HCT116 (cell line): ENCODE measurements at regions not wholly inside any gene's neighbourhood (a gene's known extent, or its start where the extent isn't known, plus 50 kb on each side); places are given as distances from the start of the nearest gene placed in this dataset.

Experiments
- ATAC-seq: fragments of 200-7000 bp; cut with Tn5 transposase; 2 replicates; pipeline ENCODE4 v1.9.1; 2020; ENCODE audit warnings: mild to moderate bottlenecking, moderate library complexity
- BruUV-seq: library from RNA; stranded (reverse); fragments of 400-500 nt; replicated peaks from 2 replicates; lab custom pipeline; 2021; lab: Mats Ljungman, UMichigan
- CTCF ChIA-PET: fragments of 300-600 bp; sonication (Branson Sonifier 250); formaldehyde crosslinking; loops from one replicate; lab custom pipeline; 2021; ENCODE audit warnings: antibody characterized with exemption; lab: Charles Lee
- POLR2A ChIA-PET: fragments of 300-600, 350-600 bp; sonication (Branson Sonifier 250); formaldehyde crosslinking; loops from one replicate; lab custom pipeline; 2021; ENCODE audit warnings: antibody characterized with exemption; lab: Charles Lee
- RAD21 ChIA-PET, 2 experiments: fragments of 300-600 bp; sonication (Branson Sonifier 250); formaldehyde crosslinking; loops; one replicate each; lab custom pipeline; 2023; ENCODE audit warnings: low total read pairs in 2 of 2; ENCODE audit not compliant: uncharacterized antibody in 2 of 2, unreplicated experiment in 2 of 2, low non-redundant PET in 1 of 2; lab: Charles Lee
- DNase-seq: peaks from one replicate; pipeline ENCODE4 v3.0.0-alpha.2; 2010; ENCODE audit warnings: low read depth, low spot score
- H2AFZ ChIP-seq: fragments of 200-600 bp; shearing (Covaris generic), sonication (generic); 2 replicates; pipeline ENCODE4 v1.6.1; 2017; ENCODE audit warnings: low read depth, mixed run types, mixed read lengths, antibody characterized with exemption, low read length; ENCODE audit not compliant: poor library complexity, severe bottlenecking
- H3K27ac ChIP-seq: 2 replicates; pipeline ENCODE4 v1.5.1; 2012; ENCODE audit warnings: low read depth, low read length
- H3K27me3 ChIP-seq: fragments of 200-600 bp; sonication (generic); 2 replicates; pipeline ENCODE4 v1.6.1; 2016; ENCODE audit warnings: mixed run types, low read length, mixed read lengths; ENCODE audit not compliant: insufficient read depth
- H3K36me3 ChIP-seq, 2 experiments: fragments of 200-500 bp in 1 of 2; fragments of 200-600 bp in 1 of 2; sonication (Bioruptor generic) in 1 of 2; sonication (generic) in 1 of 2; 2 replicates each; pipeline versions ENCODE4 v1.5.1 to v1.6.1; 2014 to 2016; ENCODE audit warnings: low read length in 2 of 2, inconsistent platforms in 1 of 2, mixed read lengths in 1 of 2, mixed run types in 1 of 2; ENCODE audit not compliant: insufficient read depth in 2 of 2, control insufficient read depth in 1 of 2
- H3K4me1 ChIP-seq, 2 experiments: fragments of 200-600 bp in 1 of 2; sonication (generic) in 1 of 2; 2 replicates each; pipeline versions ENCODE4 v1.5.1 to v1.6.1; 2012 to 2017; ENCODE audit warnings: low read length in 2 of 2, inconsistent platforms in 1 of 2, mild to moderate bottlenecking in 1 of 2, mixed read lengths in 1 of 2, mixed run types in 1 of 2, moderate library complexity in 1 of 2; ENCODE audit not compliant: insufficient read depth in 2 of 2, control insufficient read depth in 1 of 2
- H3K4me2 ChIP-seq: fragments of 200-600 bp; sonication (generic); 2 replicates; pipeline ENCODE4 v1.6.1; 2017; ENCODE audit warnings: mixed run types, low read length, mixed read lengths
- H3K4me3 ChIP-seq, 2 experiments: fragments of 200-600 bp in 1 of 2; sonication (generic) in 1 of 2; replicated peaks in 1 of 2; 2 replicates each; pipeline ENCODE4 v1.5.1; 2011 to 2016; ENCODE audit warnings: low read length in 2 of 2, control low read depth in 1 of 2, low read depth in 1 of 2, mild to moderate bottlenecking in 1 of 2, mixed read lengths in 1 of 2, mixed run types in 1 of 2
- H3K79me2 ChIP-seq: fragments of 200-600 bp; sonication (generic); 2 replicates; pipeline ENCODE4 v1.6.1; 2017; ENCODE audit warnings: mild to moderate bottlenecking, mixed run types, low read length, moderate library complexity, mixed read lengths; ENCODE audit not compliant: insufficient read depth
- H3K9ac ChIP-seq: fragments of 200-600 bp; sonication (generic); 2 replicates; pipeline ENCODE4 v1.6.1; 2016; ENCODE audit warnings: low read length, mixed read lengths
- H3K9me2 ChIP-seq: fragments of 200-600 bp; sonication (generic), shearing (Covaris generic); 2 replicates; pipeline ENCODE4 v1.6.1; 2017; ENCODE audit warnings: mixed run types, mild to moderate bottlenecking, moderate library complexity; ENCODE audit not compliant: insufficient read depth
- H3K9me3 ChIP-seq, 2 experiments: fragments of 200-500 bp in 1 of 2; fragments of 200-600 bp in 1 of 2; sonication (Bioruptor generic) in 1 of 2; sonication (generic) in 1 of 2; 2 replicates each; pipeline ENCODE4 v1.6.1; 2014 to 2017; ENCODE audit warnings: low read length in 2 of 2, mixed read lengths in 2 of 2, inconsistent platforms in 1 of 2, low read depth in 1 of 2, mild to moderate bottlenecking in 1 of 2, mixed run types in 1 of 2, moderate library complexity in 1 of 2; ENCODE audit not compliant: control insufficient read depth in 1 of 2, insufficient read depth in 1 of 2
- H4K20me1 ChIP-seq: fragments of 200-600 bp; sonication (generic), shearing (Covaris generic); 2 replicates; pipeline ENCODE4 v1.6.1; 2017; ENCODE audit warnings: mixed run types, mild to moderate bottlenecking, moderate library complexity; ENCODE audit not compliant: insufficient read depth
- CBX3 ChIP-seq: IDR thresholded peaks from 2 replicates; pipeline ENCODE4 v1.6.1; 2012; ENCODE audit warnings: low read depth
- CEBPB ChIP-seq: IDR thresholded peaks from 2 replicates; pipeline ENCODE4 v1.6.1; 2012; ENCODE audit warnings: low read depth
- EZH2 ChIP-seq: fragments of 200-600 bp; sonication (generic); IDR thresholded peaks from 2 replicates; pipeline ENCODE4 v1.6.1; 2017; ENCODE audit warnings: antibody characterized with exemption, mixed run types
- EZH2phosphoT487 ChIP-seq: fragments of 200-600 bp; IDR thresholded peaks from 2 replicates; pipeline ENCODE4 v1.6.1; 2018; ENCODE audit warnings: antibody characterized with exemption, borderline replicate concordance
- FOSL1 ChIP-seq: IDR thresholded peaks from 2 replicates; pipeline ENCODE4 v1.6.1; 2012; ENCODE audit warnings: low read depth
- JUND ChIP-seq: IDR thresholded peaks from 2 replicates; pipeline ENCODE4 v1.6.1; 2012
- POLR2A ChIP-seq: IDR thresholded peaks from 2 replicates; pipeline ENCODE4 v1.7.0; 2011; ENCODE audit warnings: borderline replicate concordance; ENCODE audit not compliant: insufficient read depth, insufficient read length; ENCODE audit errors: extremely low read depth
- POLR2AphosphoS5 ChIP-seq: IDR thresholded peaks from 2 replicates; pipeline ENCODE4 v1.6.1; 2011; ENCODE audit warnings: mild to moderate bottlenecking, low read depth, low read length, moderate library complexity
- RAD21 ChIP-seq: IDR thresholded peaks from 2 replicates; pipeline ENCODE4 v1.6.1; 2012; ENCODE audit warnings: low read depth, mild to moderate bottlenecking
- SP1 ChIP-seq: IDR thresholded peaks from 2 replicates; pipeline ENCODE4 v1.6.1; 2012; ENCODE audit warnings: low read depth
- TCF7L2 ChIP-seq: IDR thresholded peaks from 2 replicates; pipeline ENCODE4 v1.7.0; 2011; ENCODE audit warnings: borderline replicate concordance, inconsistent platforms; ENCODE audit not compliant: insufficient read depth, insufficient read length; ENCODE audit errors: extremely low read depth
- YY1 ChIP-seq: IDR thresholded peaks from 2 replicates; pipeline ENCODE4 v1.6.1; 2011; ENCODE audit warnings: low read length, low read depth, moderate library complexity, mild to moderate bottlenecking; ENCODE audit not compliant: insufficient replicate concordance; ENCODE audit errors: extremely low read depth
- ZNF274 ChIP-seq: fragments of 200-500 bp; sonication (Bioruptor generic); IDR thresholded peaks from 2 replicates; pipeline ENCODE4 v1.6.1; 2014; ENCODE audit warnings: mild to moderate bottlenecking, low read depth, low read length, inconsistent platforms
- intact Hi-C: fragments of 100-400 bp; cut with micrococcal nuclease; formaldehyde crosslinking; loops from 2 replicates; pipeline ENCODE4 v1.10.0; 2022
- TF ChIP-seq, protein P1 (sequence below): IDR thresholded peaks from 2 replicates; pipeline ENCODE4 v1.6.1; 2012
- TF ChIP-seq, protein P2 (sequence below), 3 experiments: fragments of 200-600 bp in 1 of 3; sonication (generic) in 1 of 3; IDR thresholded peaks in 2 of 3; conservative IDR thresholded peaks in 1 of 3; 2 replicates each; pipeline ENCODE4 v1.5.1; 2012 to 2017; ENCODE audit warnings: low read depth in 2 of 3, low read length in 2 of 3, antibody characterized with exemption in 1 of 3, borderline replicate concordance in 1 of 3, control low read depth in 1 of 3, mild to moderate bottlenecking in 1 of 3, mixed read lengths in 1 of 3, mixed run types in 1 of 3, moderate library complexity in 1 of 3; ENCODE audit not compliant: insufficient read depth in 1 of 3
- TF ChIP-seq, protein P3 (sequence below): IDR thresholded peaks from 2 replicates; pipeline ENCODE4 v1.6.1; 2011; ENCODE audit warnings: mild to moderate bottlenecking, low read length, moderate library complexity; ENCODE audit not compliant: insufficient replicate concordance; ENCODE audit errors: extremely low read depth

DNA sequence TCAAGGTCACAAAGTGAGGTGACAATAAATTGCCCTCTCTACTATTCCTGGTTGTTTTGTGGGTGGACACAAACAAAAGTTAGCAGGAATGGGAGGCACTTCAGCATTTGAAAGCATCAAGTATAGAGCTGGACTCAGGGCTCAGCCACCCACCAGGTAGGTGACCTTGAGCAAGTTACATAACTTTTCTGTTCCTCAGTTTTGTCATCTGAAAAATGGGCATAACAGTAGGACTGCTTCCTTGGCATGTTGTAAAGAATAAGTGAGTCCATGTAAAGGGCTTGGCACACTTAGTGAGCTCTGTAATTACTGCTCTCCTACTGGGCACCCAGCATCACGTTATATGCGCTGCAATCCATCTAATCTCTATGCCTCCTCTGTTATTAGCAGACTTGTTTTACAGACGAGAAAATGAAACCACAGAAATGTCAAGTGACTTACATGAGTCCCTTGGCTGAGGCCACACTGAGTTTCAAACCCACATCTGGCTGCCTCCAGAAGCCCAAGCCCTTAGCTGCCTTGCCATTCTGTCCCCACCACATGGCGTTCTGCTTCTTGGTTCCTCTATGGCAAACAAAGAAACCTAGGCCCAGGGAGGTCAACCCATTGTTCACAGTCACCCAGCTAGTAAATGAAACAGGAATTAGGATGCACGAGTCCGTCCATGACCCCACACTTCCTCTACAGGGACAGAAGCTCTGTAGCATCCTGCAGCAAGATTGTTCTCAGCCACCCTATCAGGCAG is 63.2 kb upstream of the SLC24A4 start:
- Histone ChIP-seq H3K9me3 (no peaks in the 10 kb centered on the region), H3K9me2 (no peaks in the 10 kb centered on the region), H3K36me3 (no peaks in the 10 kb centered on the region), H3K79me2 (no peaks in the 10 kb centered on the region), H3K27ac (no peak overlapping the region), H3K4me2 (no peak overlapping the region), H3K9ac (no peak overlapping the region), H3K4me3 (no peak overlapping the region), H2AFZ (no peak overlapping the region), H4K20me1 (no peaks in the 10 kb centered on the region), H3K27me3 (no peaks in the 10 kb centered on the region), H3K4me1 (no peaks in the 10 kb centered on the region)
- CTCF ChIA-PET: no interaction called here
- POLR2A ChIA-PET: no interaction called here
- no peak for DNase-seq
- TF ChIP-seq, protein P1, sequence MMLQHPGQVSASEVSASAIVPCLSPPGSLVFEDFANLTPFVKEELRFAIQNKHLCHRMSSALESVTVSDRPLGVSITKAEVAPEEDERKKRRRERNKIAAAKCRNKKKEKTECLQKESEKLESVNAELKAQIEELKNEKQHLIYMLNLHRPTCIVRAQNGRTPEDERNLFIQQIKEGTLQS: no peak
- TF ChIP-seq EZH2phosphoT487: no peak
- no peak for TF ChIP-seq ZNF274
- TF ChIP-seq RAD21: no peak
- no peak for ATAC-seq
- RAD21 ChIA-PET: no interaction called here
- BruUV-seq: no TSS peak
- intact Hi-C loops: no loop called here

DNA sequence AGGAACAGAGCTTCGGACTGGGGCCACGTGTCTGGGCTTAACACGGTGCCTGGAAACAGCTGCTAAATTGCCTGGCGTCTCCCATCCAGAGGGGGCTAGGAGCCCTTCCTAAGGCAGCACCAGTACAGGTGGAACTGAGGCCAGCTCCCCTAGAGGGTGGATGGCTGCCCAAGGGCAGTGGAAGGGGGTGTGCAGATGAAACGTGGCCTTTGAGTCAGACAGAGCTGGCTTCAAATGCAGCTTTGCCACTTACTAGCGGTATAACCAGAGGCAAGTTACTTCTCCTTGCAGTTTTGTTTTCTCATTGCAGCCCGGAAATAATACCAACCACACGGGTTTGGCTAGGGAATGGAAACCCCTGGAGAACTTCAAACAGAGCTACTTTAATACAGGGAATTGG is 59.3 kb upstream of the SLC24A4 start:
- H3K9me3 ChIP-seq: no peaks in the 10 kb centered on the region
- no peak overlapping the region for H3K4me3 ChIP-seq
- no peak overlapping the region for H3K27ac ChIP-seq
- H2AFZ ChIP-seq: no peak overlapping the region
- H3K4me1 ChIP-seq: no peaks in the 10 kb centered on the region
- H4K20me1 ChIP-seq: no peaks in the 10 kb centered on the region
- ATAC-seq (no peak), DNase-seq (no peak)
- H3K36me3 ChIP-seq: no peaks in the 10 kb centered on the region
- BruUV-seq: no TSS peak
- CTCF ChIA-PET: no interaction called here
- no peaks in the 10 kb centered on the region for H3K27me3 ChIP-seq
- no peaks in the 10 kb centered on the region for H3K79me2 ChIP-seq
- no peak overlapping the region for H3K9ac ChIP-seq
- no peaks in the 10 kb centered on the region for H3K9me2 ChIP-seq
- RAD21 ChIA-PET: no interaction called here
- intact Hi-C loops: no loop called here
- no peak overlapping the region for H3K4me2 ChIP-seq
- POLR2A ChIA-PET: no interaction called here
- TF ChIP-seq, protein P2, sequence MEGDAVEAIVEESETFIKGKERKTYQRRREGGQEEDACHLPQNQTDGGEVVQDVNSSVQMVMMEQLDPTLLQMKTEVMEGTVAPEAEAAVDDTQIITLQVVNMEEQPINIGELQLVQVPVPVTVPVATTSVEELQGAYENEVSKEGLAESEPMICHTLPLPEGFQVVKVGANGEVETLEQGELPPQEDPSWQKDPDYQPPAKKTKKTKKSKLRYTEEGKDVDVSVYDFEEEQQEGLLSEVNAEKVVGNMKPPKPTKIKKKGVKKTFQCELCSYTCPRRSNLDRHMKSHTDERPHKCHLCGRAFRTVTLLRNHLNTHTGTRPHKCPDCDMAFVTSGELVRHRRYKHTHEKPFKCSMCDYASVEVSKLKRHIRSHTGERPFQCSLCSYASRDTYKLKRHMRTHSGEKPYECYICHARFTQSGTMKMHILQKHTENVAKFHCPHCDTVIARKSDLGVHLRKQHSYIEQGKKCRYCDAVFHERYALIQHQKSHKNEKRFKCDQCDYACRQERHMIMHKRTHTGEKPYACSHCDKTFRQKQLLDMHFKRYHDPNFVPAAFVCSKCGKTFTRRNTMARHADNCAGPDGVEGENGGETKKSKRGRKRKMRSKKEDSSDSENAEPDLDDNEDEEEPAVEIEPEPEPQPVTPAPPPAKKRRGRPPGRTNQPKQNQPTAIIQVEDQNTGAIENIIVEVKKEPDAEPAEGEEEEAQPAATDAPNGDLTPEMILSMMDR (IDR thresholded peaks at IDR 0.05 in 2 of 3, conservative IDR thresholded peaks at IDR 0.05 in 1 of 3; ENCODE audit: borderline replicate concordance in 1 of 3, insufficient read depth in 1 of 3, low read depth in 2 of 3, low read length in 2 of 3): no peak
- no peak for TF ChIP-seq YY1
- TF ChIP-seq CEBPB: no peak
- TF ChIP-seq, protein P1: no peak
- no peak for TF ChIP-seq POLR2AphosphoS5
- TF ChIP-seq EZH2: no peak
- TF ChIP-seq, protein P3, sequence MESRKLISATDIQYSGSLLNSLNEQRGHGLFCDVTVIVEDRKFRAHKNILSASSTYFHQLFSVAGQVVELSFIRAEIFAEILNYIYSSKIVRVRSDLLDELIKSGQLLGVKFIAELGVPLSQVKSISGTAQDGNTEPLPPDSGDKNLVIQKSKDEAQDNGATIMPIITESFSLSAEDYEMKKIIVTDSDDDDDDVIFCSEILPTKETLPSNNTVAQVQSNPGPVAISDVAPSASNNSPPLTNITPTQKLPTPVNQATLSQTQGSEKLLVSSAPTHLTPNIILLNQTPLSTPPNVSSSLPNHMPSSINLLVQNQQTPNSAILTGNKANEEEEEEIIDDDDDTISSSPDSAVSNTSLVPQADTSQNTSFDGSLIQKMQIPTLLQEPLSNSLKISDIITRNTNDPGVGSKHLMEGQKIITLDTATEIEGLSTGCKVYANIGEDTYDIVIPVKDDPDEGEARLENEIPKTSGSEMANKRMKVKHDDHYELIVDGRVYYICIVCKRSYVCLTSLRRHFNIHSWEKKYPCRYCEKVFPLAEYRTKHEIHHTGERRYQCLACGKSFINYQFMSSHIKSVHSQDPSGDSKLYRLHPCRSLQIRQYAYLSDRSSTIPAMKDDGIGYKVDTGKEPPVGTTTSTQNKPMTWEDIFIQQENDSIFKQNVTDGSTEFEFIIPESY: no peak
- TF ChIP-seq CBX3: no peak
- no peak for TF ChIP-seq RAD21
- no peak for TF ChIP-seq TCF7L2
- TF ChIP-seq POLR2A: no peak
- no peak for TF ChIP-seq FOSL1
- TF ChIP-seq JUND: no peak
- TF ChIP-seq EZH2phosphoT487: no peak
- no peak for TF ChIP-seq SP1
